Keratinocyte (primary cell): ENCODE measurements at regions not wholly inside any gene's neighbourhood (a gene's known extent, or its start where the extent isn't known, plus 50 kb on each side); places are given as distances from the start of the nearest gene placed in this dataset.

Source experiments
- CTCF ChIP-seq, 3 experiments: IDR thresholded peaks in 1 of 3; conservative IDR thresholded peaks in 1 of 3; optimal IDR thresholded peaks in 1 of 3; 2 replicates in 2 of 3; 3 replicates in 1 of 3; pipeline versions ENCODE3 to v1.5.1; 2011; ENCODE audit warnings: low read length in 3 of 3, mild to moderate bottlenecking in 3 of 3, moderate library complexity in 2 of 3, control low read depth in 1 of 3, inconsistent platforms in 1 of 3; ENCODE audit not compliant: insufficient read depth in 2 of 3; ENCODE audit errors: extremely low read depth in 1 of 3
- EZH2 ChIP-seq: IDR thresholded peaks from one replicate; pipeline ENCODE4 v1.6.1; 2012; ENCODE audit warnings: inconsistent platforms, mild to moderate bottlenecking, low read length, moderate library complexity

DNA sequence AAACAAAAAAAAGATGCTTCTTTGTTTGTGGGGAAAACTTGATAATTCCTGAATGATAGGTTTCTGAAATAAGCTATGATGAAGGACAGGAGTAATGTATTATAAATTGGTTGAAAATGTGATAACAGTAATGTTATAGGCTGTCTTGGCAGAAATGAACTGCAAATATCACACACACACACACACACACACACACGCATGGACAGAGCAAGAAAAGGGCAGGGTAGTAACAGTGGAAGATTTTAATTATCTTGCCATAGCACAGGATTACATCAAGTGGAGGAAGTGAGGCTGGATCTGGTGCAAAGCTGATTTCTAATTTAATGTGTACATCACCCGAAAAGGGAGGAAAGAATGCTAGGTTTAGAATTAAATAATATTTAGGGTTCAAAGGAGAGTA, 97.5 kb upstream of the CXXC4 start:
- TF ChIP-seq CTCF (optimal IDR thresholded peaks at IDR 0.05 in 1 of 3, IDR thresholded peaks at IDR 0.05 in 1 of 3, conservative IDR thresholded peaks at IDR 0.05 in 1 of 3; ENCODE audit: extremely low read depth in 1 of 3, insufficient read depth in 2 of 3, low read length in 3 of 3) (no peak), EZH2 (no peak)
